ENCODE measurements at regions not wholly inside any gene's neighbourhood (a gene's known extent, or its start where the extent isn't known, plus 50 kb on each side); places are given as distances from the start of the nearest gene placed in this dataset.

- Histone ChIP-seq H3K4me2 (ENCODE audit: low read depth, low read length, poor library complexity, severe bottlenecking) (no peak overlapping the region), H3K9me2 (replicated peaks; ENCODE audit: insufficient read depth, low read length) (no peaks in the 10 kb centered on the region), H3K36me3 (ENCODE audit: low read length) (no peaks in the 10 kb centered on the region), H3F3A (ENCODE audit: insufficient read depth) (no peaks in the 10 kb centered on the region), H3K9ac (ENCODE audit: low read length) (no peak overlapping the region), H3K9me3 (ENCODE audit: insufficient read depth, low read length) (no peaks in the 10 kb centered on the region), H3K27me3 (ENCODE audit: low read length) (no peaks in the 10 kb centered on the region), H3K79me2 (ENCODE audit: insufficient read depth, low read length) (no peaks in the 10 kb centered on the region), H3K27ac (ENCODE audit: low read depth, low read length) (no peak overlapping the region), H2AFZ (ENCODE audit: low read depth, low read length, severe bottlenecking) (no peak overlapping the region), H3K4me3 (ENCODE audit: insufficient read depth, low read length, poor library complexity, severe bottlenecking) (no peak overlapping the region), H4K20me1 (ENCODE audit: low read depth, low read length) (no peaks in the 10 kb centered on the region)
- TF ChIP-seq EZH2phosphoT487 (conservative IDR thresholded peaks at IDR 0.05; ENCODE audit: low read length) (no peak), CTCF (IDR thresholded peaks at IDR 0.05; ENCODE audit: insufficient read depth, low read length, poor library complexity, severe bottlenecking) (no peak)
Measured at GRCh38 chr20:40110311-40110831, 578.7 kb downstream of the MAFB start.

- Histone ChIP-seq H3K4me3 (ENCODE audit: insufficient read depth, low read length, poor library complexity, severe bottlenecking) (no peak overlapping the region), H3K4me2 (ENCODE audit: low read depth, low read length, poor library complexity, severe bottlenecking) (no peak overlapping the region), H3K9me3 (ENCODE audit: insufficient read depth, low read length) (no peaks in the 10 kb centered on the region), H3K9me2 (replicated peaks; ENCODE audit: insufficient read depth, low read length) (no peaks in the 10 kb centered on the region), H3K27ac (ENCODE audit: low read depth, low read length) (no peak overlapping the region), H3F3A (ENCODE audit: insufficient read depth) (no peaks in the 10 kb centered on the region), H2AFZ (ENCODE audit: low read depth, low read length, severe bottlenecking) (no peak overlapping the region), H3K9ac (ENCODE audit: low read length) (no peak overlapping the region), H3K79me2 (ENCODE audit: insufficient read depth, low read length) (no peaks in the 10 kb centered on the region), H3K27me3 (ENCODE audit: low read length) (no peaks in the 10 kb centered on the region), H4K20me1 (ENCODE audit: low read depth, low read length) (no peaks in the 10 kb centered on the region), H3K36me3 (ENCODE audit: low read length) (no peaks in the 10 kb centered on the region)
- TF ChIP-seq EZH2phosphoT487 (conservative IDR thresholded peaks at IDR 0.05; ENCODE audit: low read length) (no peak), CTCF (IDR thresholded peaks at IDR 0.05; ENCODE audit: insufficient read depth, low read length, poor library complexity, severe bottlenecking) (no peak)
Measured at GRCh38 chr20:40109136-40109535, 579.9 kb downstream of the MAFB start.

GRCh38 chr20:40108321-40108720 lies 580.7 kb downstream of the MAFB start:
- Histone ChIP-seq H3K27ac (ENCODE audit: low read depth, low read length) (no peak overlapping the region), H3F3A (ENCODE audit: insufficient read depth) (no peaks in the 10 kb centered on the region), H3K9me2 (replicated peaks; ENCODE audit: insufficient read depth, low read length) (no peaks in the 10 kb centered on the region), H2AFZ (ENCODE audit: low read depth, low read length, severe bottlenecking) (no peak overlapping the region), H3K4me2 (ENCODE audit: low read depth, low read length, poor library complexity, severe bottlenecking) (no peak overlapping the region), H3K4me3 (ENCODE audit: insufficient read depth, low read length, poor library complexity, severe bottlenecking) (no peak overlapping the region), H3K36me3 (ENCODE audit: low read length) (no peaks in the 10 kb centered on the region), H4K20me1 (ENCODE audit: low read depth, low read length) (no peaks in the 10 kb centered on the region), H3K27me3 (ENCODE audit: low read length) (no peaks in the 10 kb centered on the region), H3K9ac (ENCODE audit: low read length) (no peak overlapping the region), H3K9me3 (ENCODE audit: insufficient read depth, low read length) (no peaks in the 10 kb centered on the region), H3K79me2 (ENCODE audit: insufficient read depth, low read length) (no peaks in the 10 kb centered on the region)
- TF ChIP-seq EZH2phosphoT487 (conservative IDR thresholded peaks at IDR 0.05; ENCODE audit: low read length) (no peak), CTCF (IDR thresholded peaks at IDR 0.05; ENCODE audit: insufficient read depth, low read length, poor library complexity, severe bottlenecking) (no peak)

All from SU-DHL-6 (cell line).